Endothelial cell of umbilical vein (primary cell): ENCODE measurements at regions not wholly inside any gene's neighbourhood (a gene's known extent, or its start where the extent isn't known, plus 50 kb on each side); places are given as distances from the start of the nearest gene placed in this dataset.

Source experiments
- BruUV-seq: library from RNA; stranded (reverse); fragments of 400-500 nt; replicated peaks from 2 replicates; lab custom pipeline; 2021; lab: Mats Ljungman, UMichigan
- CTCF ChIA-PET: fragments of 300-600, 350-600 bp; sonication (Branson Sonifier 250); formaldehyde crosslinking; loops from one replicate; lab custom pipeline; 2021; ENCODE audit warnings: antibody characterized with exemption, inconsistent platforms; lab: Charles Lee
- POLR2A ChIA-PET: fragments of 300-600, 350-600 bp; sonication (Branson Sonifier 250); formaldehyde crosslinking; loops from one replicate; lab custom pipeline; 2021; ENCODE audit warnings: antibody characterized with exemption, inconsistent platforms; lab: Charles Lee
- DNase-seq: peaks from one replicate; pipeline ENCODE4 v3.0.0-alpha.2; 2011; ENCODE audit warnings: low read depth, low spot score
- FAIRE-seq: peaks from 2 replicates; lab custom pipeline; 2011; peaks lifted over from hg19 to GRCh38; lab: Jason Lieb, UNC
- H2AFZ ChIP-seq: 2 replicates; pipeline ENCODE4 v1.6.0; 2012; ENCODE audit warnings: low read depth, low read length, control low read depth, inconsistent platforms
- H3K27ac ChIP-seq: 2 replicates; pipeline ENCODE4 v1.5.1; 2011; ENCODE audit warnings: low read depth, mild to moderate bottlenecking, control low read depth, low read length, moderate library complexity; ENCODE audit not compliant: insufficient read depth
- H3K27me3 ChIP-seq, 2 experiments: 2 replicates each; pipeline versions ENCODE4 v1.6.0 to v1.6.1; 2011; ENCODE audit warnings: low read length in 2 of 2, mixed read lengths in 1 of 2; ENCODE audit not compliant: control insufficient read depth in 2 of 2, insufficient read depth in 2 of 2
- H3K36me3 ChIP-seq, 2 experiments: 2 replicates in 1 of 2; 3 replicates in 1 of 2; pipeline ENCODE4 v1.5.1; 2011; ENCODE audit warnings: low read length in 2 of 2, mild to moderate bottlenecking in 1 of 2, moderate library complexity in 1 of 2; ENCODE audit not compliant: control insufficient read depth in 2 of 2, insufficient read depth in 2 of 2; ENCODE audit errors: extremely low read depth in 1 of 2
- H3K4me1 ChIP-seq: 3 replicates; pipeline ENCODE4 v1.5.1; 2011; ENCODE audit warnings: mild to moderate bottlenecking, low read length; ENCODE audit not compliant: control insufficient read depth, insufficient read depth; ENCODE audit errors: extremely low read depth
- H3K4me2 ChIP-seq: 2 replicates; pipeline ENCODE4 v1.6.1; 2011; ENCODE audit warnings: low read length, control low read depth, mixed read lengths; ENCODE audit not compliant: insufficient read depth
- H3K4me3 ChIP-seq, 3 experiments: fragments of 200-600 bp in 1 of 3; sonication (generic), shearing (Covaris generic) in 1 of 3; replicated peaks in 1 of 3; 2 replicates each; pipeline ENCODE4 v1.5.1; 2011 to 2016; ENCODE audit warnings: control low read depth in 3 of 3, low read length in 3 of 3, mild to moderate bottlenecking in 2 of 3, inconsistent platforms in 1 of 3, low read depth in 1 of 3, moderate library complexity in 1 of 3; ENCODE audit not compliant: insufficient read depth in 1 of 3
- H3K79me2 ChIP-seq: 2 replicates; pipeline ENCODE4 v1.6.0; 2012; ENCODE audit warnings: low read length, inconsistent platforms; ENCODE audit not compliant: control insufficient read depth, insufficient read depth
- H3K9ac ChIP-seq: replicated peaks from 2 replicates; pipeline ENCODE3; 2011; ENCODE audit warnings: low read length, control low read depth; ENCODE audit not compliant: insufficient read depth; ENCODE audit errors: extremely low read depth
- H3K9me1 ChIP-seq: replicated peaks from 3 replicates; pipeline ENCODE4 v1.6.0; 2011; ENCODE audit warnings: mild to moderate bottlenecking, low read length; ENCODE audit not compliant: control insufficient read depth, insufficient read depth; ENCODE audit errors: extremely low read depth
- H3K9me3 ChIP-seq: replicated peaks from 2 replicates; pipeline ENCODE4 v1.5.1; 2012; ENCODE audit warnings: low read length, inconsistent platforms; ENCODE audit not compliant: control insufficient read depth, insufficient read depth
- H4K20me1 ChIP-seq: replicated peaks from 2 replicates; pipeline ENCODE3; 2011; ENCODE audit warnings: mild to moderate bottlenecking, low read length; ENCODE audit not compliant: control insufficient read depth, insufficient read depth; ENCODE audit errors: extremely low read depth
- FOS ChIP-seq: IDR thresholded peaks from 2 replicates; pipeline ENCODE4 v1.6.1; 2011; ENCODE audit warnings: mild to moderate bottlenecking, low read length, moderate library complexity, borderline replicate concordance; ENCODE audit not compliant: insufficient read depth
- GATA2 ChIP-seq: IDR thresholded peaks from 2 replicates; pipeline ENCODE4 v1.7.0; 2011; ENCODE audit warnings: low read depth, mild to moderate bottlenecking, moderate library complexity, mixed read lengths, low read length; ENCODE audit not compliant: insufficient read length, insufficient read depth
- JUN ChIP-seq: IDR thresholded peaks from 2 replicates; pipeline ENCODE4 v1.6.1; 2011; ENCODE audit warnings: borderline replicate concordance, low read depth; ENCODE audit not compliant: insufficient read length, insufficient read depth
- MAX ChIP-seq: IDR thresholded peaks from 2 replicates; pipeline ENCODE4 v1.6.1; 2011; ENCODE audit not compliant: insufficient read depth, insufficient read length
- MYC ChIP-seq: IDR thresholded peaks from one replicate; pipeline ENCODE4 v1.6.1; 2011; ENCODE audit warnings: mild to moderate bottlenecking, low read depth, low read length
- POLR2AphosphoS5 ChIP-seq: IDR thresholded peaks from 2 replicates; pipeline ENCODE4 v1.6.1; 2012; ENCODE audit warnings: low read depth, mild to moderate bottlenecking, control low read depth, low read length, moderate library complexity; ENCODE audit not compliant: insufficient read depth
- dilution Hi-C: fragments of 300-500 bp; cut with MboI; formaldehyde crosslinking; loops from one replicate; pipeline ENCODE4 v1.15.0; 2019; ENCODE audit warnings: low sequenced_read_pairs; ENCODE audit not compliant: extremely low pct_ligation_motif_present
- intact Hi-C: fragments of 100-400 bp; cut with micrococcal nuclease; formaldehyde crosslinking; loops from one replicate; pipeline ENCODE4 v1.10.0; 2022
- TF ChIP-seq, protein P1 (sequence below), 2 donors: IDR thresholded peaks; 1 replicate in 1 of 2; 2 replicates in 1 of 2; pipeline ENCODE4 v1.5.1; 2011; ENCODE audit warnings: low read length in 2 of 2, mild to moderate bottlenecking in 2 of 2, moderate library complexity in 2 of 2, control low read depth in 1 of 2, inconsistent platforms in 1 of 2, low read depth in 1 of 2; ENCODE audit not compliant: insufficient read depth in 1 of 2; ENCODE audit errors: extremely low read depth in 1 of 2

- no peaks in the 10 kb centered on the region for H3K9me1 ChIP-seq
- H3K4me3 ChIP-seq, result no peak overlapping the region
- H4K20me1 ChIP-seq, result no peaks in the 10 kb centered on the region
- H2AFZ ChIP-seq, result no peak overlapping the region
- POLR2A ChIA-PET, result interaction anchor here (0.6 kb wide), 1 partner anchor 23 kb away, joined by 5 read pairs; no protein-coding TSS in a partner anchor
- intact Hi-C loops, result no loop called here
- dilution Hi-C loops, result no loop called here
- H3K9me3 ChIP-seq, result no peaks in the 10 kb centered on the region
- no peaks in the 10 kb centered on the region for H3K4me1 ChIP-seq
- no peak overlapping the region for H3K9ac ChIP-seq
- no TSS peak for BruUV-seq
- CTCF ChIA-PET, result interaction anchor here (1.4 kb wide), 1 partner anchor 8 kb away, joined by 3 read pairs; no protein-coding TSS in a partner anchor
- H3K36me3 ChIP-seq, result no peaks in the 10 kb centered on the region
- peaks cover 0 to 5% of the 10 kb centered on the region in 2 experiments for H3K27me3 ChIP-seq
- H3K27ac ChIP-seq, result no peak overlapping the region
- no peaks in the 10 kb centered on the region for H3K79me2 ChIP-seq
- TF ChIP-seq GATA2 (no peak), JUN (no peak), POLR2AphosphoS5 (no peak), MYC (no peak), MAX (no peak), FOS (no peak)
- TF ChIP-seq, protein P1, sequence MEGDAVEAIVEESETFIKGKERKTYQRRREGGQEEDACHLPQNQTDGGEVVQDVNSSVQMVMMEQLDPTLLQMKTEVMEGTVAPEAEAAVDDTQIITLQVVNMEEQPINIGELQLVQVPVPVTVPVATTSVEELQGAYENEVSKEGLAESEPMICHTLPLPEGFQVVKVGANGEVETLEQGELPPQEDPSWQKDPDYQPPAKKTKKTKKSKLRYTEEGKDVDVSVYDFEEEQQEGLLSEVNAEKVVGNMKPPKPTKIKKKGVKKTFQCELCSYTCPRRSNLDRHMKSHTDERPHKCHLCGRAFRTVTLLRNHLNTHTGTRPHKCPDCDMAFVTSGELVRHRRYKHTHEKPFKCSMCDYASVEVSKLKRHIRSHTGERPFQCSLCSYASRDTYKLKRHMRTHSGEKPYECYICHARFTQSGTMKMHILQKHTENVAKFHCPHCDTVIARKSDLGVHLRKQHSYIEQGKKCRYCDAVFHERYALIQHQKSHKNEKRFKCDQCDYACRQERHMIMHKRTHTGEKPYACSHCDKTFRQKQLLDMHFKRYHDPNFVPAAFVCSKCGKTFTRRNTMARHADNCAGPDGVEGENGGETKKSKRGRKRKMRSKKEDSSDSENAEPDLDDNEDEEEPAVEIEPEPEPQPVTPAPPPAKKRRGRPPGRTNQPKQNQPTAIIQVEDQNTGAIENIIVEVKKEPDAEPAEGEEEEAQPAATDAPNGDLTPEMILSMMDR (IDR thresholded peaks at IDR 0.05; ENCODE audit: extremely low read depth in 1 of 2, insufficient read depth in 1 of 2, low read depth in 1 of 2, low read length in 2 of 2), result no peak
- FAIRE-seq (no peak), DNase-seq (no peak)
- no peak overlapping the region for H3K4me2 ChIP-seq
These were observed 221.9 kb upstream of the TNP1 start for GRCh38 chr2:217081799-217082198.
